ENCODE measurements at regions not wholly inside any gene's neighbourhood (a gene's known extent, or its start where the extent isn't known, plus 50 kb on each side); places are given as distances from the start of the nearest gene placed in this dataset.

DNA sequence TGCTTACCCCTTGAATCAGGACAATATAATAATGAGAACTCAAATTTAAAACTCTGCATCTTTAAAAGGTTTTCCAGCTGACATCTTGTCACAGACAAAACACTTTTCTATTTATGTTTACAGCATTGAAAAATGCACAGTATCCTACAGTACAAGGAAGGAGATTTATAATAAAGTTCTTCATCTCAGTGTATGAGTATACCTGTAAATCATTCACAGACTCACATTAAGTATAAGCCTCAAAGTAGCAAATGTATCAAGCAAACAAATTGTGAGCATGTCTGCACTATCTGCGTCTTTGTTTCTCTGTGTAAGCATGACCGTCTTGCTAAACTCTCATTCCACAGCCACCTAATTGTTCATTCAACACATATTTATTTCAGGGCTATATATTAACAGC is 52.8 kb downstream of the PPP1R2C start:
- TF ChIP-seq, protein P1, sequence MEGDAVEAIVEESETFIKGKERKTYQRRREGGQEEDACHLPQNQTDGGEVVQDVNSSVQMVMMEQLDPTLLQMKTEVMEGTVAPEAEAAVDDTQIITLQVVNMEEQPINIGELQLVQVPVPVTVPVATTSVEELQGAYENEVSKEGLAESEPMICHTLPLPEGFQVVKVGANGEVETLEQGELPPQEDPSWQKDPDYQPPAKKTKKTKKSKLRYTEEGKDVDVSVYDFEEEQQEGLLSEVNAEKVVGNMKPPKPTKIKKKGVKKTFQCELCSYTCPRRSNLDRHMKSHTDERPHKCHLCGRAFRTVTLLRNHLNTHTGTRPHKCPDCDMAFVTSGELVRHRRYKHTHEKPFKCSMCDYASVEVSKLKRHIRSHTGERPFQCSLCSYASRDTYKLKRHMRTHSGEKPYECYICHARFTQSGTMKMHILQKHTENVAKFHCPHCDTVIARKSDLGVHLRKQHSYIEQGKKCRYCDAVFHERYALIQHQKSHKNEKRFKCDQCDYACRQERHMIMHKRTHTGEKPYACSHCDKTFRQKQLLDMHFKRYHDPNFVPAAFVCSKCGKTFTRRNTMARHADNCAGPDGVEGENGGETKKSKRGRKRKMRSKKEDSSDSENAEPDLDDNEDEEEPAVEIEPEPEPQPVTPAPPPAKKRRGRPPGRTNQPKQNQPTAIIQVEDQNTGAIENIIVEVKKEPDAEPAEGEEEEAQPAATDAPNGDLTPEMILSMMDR (IDR thresholded peaks at IDR 0.05; ENCODE audit: insufficient read depth, low read length, severe bottlenecking): no peak
- Histone ChIP-seq H3K4me3 (ENCODE audit: low read depth, low read length) (no peak overlapping the region), H3K36me3 (ENCODE audit: control insufficient read depth, insufficient read depth, low read length) (no peaks in the 10 kb centered on the region), H3K27me3 (ENCODE audit: control insufficient read depth, insufficient read depth, low read length) (no peaks in the 10 kb centered on the region)
- DNase-seq (ENCODE audit: low read depth) (no peak), FAIRE-seq (no peak)

DNA sequence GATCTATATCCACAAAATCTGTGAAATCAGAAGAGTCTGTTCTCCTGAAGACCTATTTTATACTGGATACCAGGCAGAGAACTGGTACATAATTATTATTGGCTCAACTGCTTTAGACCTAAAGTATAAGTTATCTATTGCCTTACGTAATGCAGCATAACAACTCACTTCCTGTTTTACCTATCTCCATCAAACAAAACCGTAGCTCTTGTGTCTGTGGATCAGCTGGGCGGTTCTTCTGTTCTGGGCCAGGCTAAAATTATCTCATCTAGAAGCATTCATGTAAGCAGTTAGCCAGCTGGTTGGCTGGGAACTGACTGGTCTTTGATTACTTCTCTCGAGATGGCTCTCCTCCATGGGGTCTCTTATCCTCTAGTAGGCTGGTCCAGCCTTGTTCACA is 57.8 kb downstream of the PPP1R2C start:
- Histone ChIP-seq H3K4me3 (ENCODE audit: low read depth, low read length) (no peak overlapping the region), H3K27me3 (ENCODE audit: control insufficient read depth, insufficient read depth, low read length) (no peaks in the 10 kb centered on the region), H3K36me3 (ENCODE audit: control insufficient read depth, insufficient read depth, low read length) (no peaks in the 10 kb centered on the region)
- DNase-seq (ENCODE audit: low read depth): no peak
- TF ChIP-seq, protein P1 (IDR thresholded peaks at IDR 0.05; ENCODE audit: insufficient read depth, low read length, severe bottlenecking): no peak
- FAIRE-seq: no peak

DNA sequence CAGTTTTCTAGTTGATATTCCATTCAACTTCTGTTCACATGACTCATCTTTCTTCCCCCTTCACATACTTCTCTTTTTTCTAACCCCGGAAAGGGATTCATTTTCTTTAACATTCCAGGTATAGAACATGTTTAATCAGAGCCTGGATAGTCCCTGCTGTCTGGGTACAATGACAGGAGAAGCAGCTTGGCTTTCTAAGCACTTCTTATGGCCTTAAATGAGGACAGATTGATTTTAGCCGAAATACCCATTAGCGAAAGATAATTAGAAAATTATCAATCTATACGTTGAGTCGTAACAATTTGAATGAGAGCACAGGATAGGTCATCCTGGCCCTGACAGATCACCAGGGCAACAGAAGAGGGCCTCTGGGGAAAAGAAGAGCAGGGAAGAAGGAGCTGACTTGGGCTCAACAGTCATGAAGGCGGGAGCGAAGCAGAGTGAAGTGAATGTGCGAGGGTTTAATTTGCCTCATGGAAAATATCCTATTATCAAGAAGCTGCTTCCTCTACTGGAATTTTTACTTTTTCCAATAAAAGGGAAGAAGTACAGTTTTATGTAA is 62.2 kb downstream of the PPP1R2C start:
- DNase-seq (ENCODE audit: low read depth) (no peak), FAIRE-seq (no peak)
- TF ChIP-seq, protein P1 (IDR thresholded peaks at IDR 0.05; ENCODE audit: insufficient read depth, low read length, severe bottlenecking): no peak
- H3K36me3 ChIP-seq (ENCODE audit: control insufficient read depth, insufficient read depth, low read length): no peaks in the 10 kb centered on the region
- H3K4me3 ChIP-seq (ENCODE audit: low read depth, low read length): no peak overlapping the region
- H3K27me3 ChIP-seq (ENCODE audit: control insufficient read depth, insufficient read depth, low read length): no peaks in the 10 kb centered on the region

DNA sequence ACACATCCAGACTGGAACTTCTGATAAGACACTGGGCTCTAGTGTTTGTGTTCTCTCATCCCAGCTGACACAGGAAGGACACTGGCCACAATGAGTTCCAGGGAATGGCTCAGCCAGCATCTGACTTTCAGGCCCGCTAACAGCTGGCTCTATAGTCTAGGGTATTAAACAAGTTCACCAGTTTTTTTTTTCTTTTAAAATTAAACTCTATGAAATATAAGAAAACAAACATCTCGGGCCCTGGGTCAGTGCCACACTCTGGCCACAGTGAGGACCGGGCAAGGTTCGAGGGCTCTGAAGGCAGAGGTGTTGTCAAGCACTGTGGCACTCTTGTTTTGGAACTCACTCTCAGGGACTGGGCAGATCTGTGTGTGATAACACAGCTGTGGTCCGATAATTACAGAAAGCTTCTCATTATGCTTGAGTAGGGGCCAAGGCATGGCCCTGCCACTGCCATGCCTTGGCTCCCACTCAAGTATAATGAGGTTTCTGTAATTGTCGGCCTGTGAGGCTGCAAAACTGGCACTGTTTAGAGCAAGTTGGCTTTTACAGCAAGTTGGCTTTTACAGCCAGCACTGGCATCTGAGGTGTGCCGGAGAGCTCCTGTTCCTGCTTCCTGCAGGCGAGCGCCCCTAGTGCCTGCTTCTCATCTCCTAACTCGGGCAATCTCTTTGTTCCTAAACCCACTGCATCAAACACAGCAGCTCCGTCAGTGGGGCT is 62.8 kb downstream of the PPP1R2C start:
- DNase-seq (ENCODE audit: low read depth) (peak; percentile 58), FAIRE-seq (peak; percentile 36)
- Histone ChIP-seq H3K36me3 (ENCODE audit: control insufficient read depth, insufficient read depth, low read length) (no peaks in the 10 kb centered on the region), H3K27me3 (ENCODE audit: control insufficient read depth, insufficient read depth, low read length) (no peaks in the 10 kb centered on the region), H3K4me3 (ENCODE audit: low read depth, low read length) (no peak overlapping the region)
- TF ChIP-seq, protein P1 (IDR thresholded peaks at IDR 0.05; ENCODE audit: insufficient read depth, low read length, severe bottlenecking): peak; percentile 84

DNA sequence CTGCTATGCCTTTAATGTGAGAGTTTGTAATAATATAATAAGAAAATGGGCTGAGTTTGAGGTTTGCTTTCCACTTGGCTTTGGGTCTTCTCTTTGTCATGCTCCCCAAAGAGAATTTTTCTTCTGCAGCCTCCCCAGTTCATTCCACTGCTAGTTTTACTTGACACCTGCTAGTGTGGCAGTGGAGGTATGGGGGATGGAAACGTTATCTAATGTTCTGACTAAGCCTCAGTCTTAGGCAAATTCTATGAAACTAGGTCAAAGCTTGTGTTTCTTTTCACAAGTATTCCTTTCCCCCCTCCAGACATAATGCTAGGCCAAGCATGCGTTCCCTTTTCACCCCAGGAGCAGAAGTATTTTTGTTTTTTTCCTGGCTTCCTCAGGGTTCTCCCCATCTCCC is 67.5 kb downstream of the PPP1R2C start:
- Histone ChIP-seq H3K36me3 (ENCODE audit: control insufficient read depth, insufficient read depth, low read length) (no peaks in the 10 kb centered on the region), H3K4me3 (ENCODE audit: low read depth, low read length) (no peak overlapping the region), H3K27me3 (ENCODE audit: control insufficient read depth, insufficient read depth, low read length) (no peaks in the 10 kb centered on the region)
- TF ChIP-seq, protein P1 (IDR thresholded peaks at IDR 0.05; ENCODE audit: insufficient read depth, low read length, severe bottlenecking): no peak
- DNase-seq (ENCODE audit: low read depth) (no peak), FAIRE-seq (no peak)

DNA sequence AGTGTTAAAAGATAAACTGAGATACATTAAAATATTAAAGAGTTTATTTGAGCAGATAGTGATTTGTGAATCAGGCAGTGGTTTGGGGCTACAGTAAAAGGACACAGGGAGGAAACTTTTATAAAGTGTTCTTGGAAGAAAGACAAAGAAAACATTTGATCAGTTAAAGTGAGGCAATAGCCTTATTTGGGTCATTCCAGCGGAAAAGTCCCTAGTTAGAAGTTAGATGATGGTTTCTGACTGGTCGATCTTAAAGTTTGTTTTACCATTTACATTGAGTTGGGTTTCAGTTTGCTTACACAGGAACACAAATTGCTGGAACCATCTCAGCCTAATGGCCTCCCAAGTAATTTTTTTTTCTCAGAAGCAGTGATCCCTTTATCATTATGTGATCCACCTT is 69.7 kb downstream of the PPP1R2C start:
- no peak overlapping the region for H3K4me3 ChIP-seq (ENCODE audit: low read depth, low read length)
- no peak for FAIRE-seq

More for the DNA sequence above, 69.7 kb downstream of the PPP1R2C start:
- H3K27me3 ChIP-seq (ENCODE audit: control insufficient read depth, insufficient read depth, low read length): no peaks in the 10 kb centered on the region
- DNase-seq (ENCODE audit: low read depth): no peak
- no peaks in the 10 kb centered on the region for H3K36me3 ChIP-seq (ENCODE audit: control insufficient read depth, insufficient read depth, low read length)
- TF ChIP-seq, protein P1 (IDR thresholded peaks at IDR 0.05; ENCODE audit: insufficient read depth, low read length, severe bottlenecking): no peak
